ENCODE measurements at regions not wholly inside any gene's neighbourhood (a gene's known extent, or its start where the extent isn't known, plus 50 kb on each side); places are given as distances from the start of the nearest gene placed in this dataset.
"Not testable (repeated sequence)": the region's sequence is repeated elsewhere in the genome, so short reads cannot be mapped to it uniquely, and the experiment has no call there.

DNA sequence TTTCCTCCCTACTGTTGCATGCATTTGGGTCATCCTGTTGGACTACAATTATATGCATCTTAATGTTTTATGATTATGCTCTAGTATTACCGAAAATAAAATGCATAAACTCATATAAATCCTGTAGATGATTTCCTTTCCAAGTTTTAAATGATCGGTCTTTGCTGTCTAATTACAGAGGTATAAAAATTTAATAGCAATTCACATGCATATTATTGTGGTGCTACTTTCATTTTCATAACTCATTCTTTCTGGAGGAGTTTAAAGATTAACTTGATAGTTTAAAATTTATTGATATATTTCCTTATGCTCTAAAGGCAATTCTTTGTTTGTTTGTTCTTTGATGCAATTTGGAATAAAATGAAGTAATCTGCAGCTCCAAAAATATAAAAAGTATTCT is 1475.1 kb downstream of the MAT2B start:
- DNase-seq (ENCODE audit: low spot score), result no peak

DNA sequence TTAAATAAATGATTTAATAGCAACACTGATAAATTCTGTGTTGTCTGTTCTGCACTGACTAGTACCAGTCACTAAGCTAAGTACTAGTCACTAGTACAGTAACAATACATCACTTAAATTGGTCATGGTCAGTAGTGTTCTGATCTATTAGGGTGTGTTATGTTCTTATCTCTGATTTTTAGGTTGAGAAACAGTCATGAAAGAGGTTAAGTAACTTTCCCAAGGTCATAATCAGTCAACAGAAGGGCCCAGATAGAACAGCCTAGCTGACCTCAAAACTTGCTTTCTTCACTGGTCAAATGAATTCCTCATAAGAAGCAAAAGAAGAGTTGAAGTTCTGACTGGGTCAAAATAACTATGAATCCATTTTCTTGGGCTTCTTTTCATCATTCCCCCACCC is 1492.7 kb downstream of the MAT2B start:
- no peak for DNase-seq (ENCODE audit: low spot score)

DNA sequence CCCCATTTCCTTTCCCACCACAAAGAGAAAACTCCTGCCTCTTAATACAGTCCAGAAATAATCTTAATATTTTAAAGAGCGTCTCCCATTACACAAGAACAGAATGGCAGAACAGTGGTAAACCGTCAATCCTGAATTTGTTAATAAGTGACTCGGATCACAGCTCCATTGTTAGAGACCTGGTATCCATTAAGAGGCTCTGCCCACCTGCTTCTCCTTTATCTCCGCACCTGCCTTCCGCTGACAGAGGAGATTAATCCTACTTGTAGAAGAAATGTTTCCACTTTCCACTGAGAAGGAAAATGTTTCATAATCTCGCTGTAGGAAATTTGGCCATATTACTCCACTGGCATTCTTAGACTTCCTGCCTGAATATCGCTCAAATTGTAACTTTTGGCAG is 1493.2 kb downstream of the MAT2B start:
- DNase-seq (ENCODE audit: low spot score), result no peak

DNA sequence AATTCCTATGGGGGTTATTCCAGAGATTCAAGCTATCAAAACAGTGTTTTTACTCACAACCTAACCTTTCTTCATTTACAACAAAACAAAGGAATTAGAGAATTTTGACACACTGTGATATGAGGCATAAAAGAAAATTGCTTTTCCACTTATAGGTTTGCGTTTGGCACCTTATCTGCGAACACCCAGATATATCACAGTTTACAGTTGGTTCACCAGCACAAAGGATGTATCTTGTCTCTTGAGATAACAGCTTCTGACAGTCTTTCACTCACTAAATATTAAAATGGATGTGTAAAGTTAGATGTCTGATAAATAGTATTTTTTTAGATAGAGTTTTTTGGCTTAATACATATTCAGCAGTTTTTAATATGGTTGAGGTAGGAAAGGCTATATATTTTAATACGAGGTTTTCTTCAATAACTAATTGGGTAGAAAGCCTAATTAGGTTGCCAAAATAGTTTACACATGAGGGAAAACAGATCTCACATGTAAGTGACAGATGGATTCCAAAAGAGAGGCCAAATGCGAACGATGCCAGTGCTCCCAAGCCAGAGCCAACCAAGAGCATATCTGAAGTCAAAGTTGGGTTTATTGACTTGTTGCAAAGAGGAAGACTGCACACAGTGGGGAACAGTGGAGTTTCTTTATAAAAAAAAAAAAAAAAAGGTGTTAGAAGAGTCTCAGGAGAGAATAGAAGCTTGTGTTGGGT is 1495.2 kb downstream of the MAT2B start:
- no peak for DNase-seq (ENCODE audit: low spot score)

DNA sequence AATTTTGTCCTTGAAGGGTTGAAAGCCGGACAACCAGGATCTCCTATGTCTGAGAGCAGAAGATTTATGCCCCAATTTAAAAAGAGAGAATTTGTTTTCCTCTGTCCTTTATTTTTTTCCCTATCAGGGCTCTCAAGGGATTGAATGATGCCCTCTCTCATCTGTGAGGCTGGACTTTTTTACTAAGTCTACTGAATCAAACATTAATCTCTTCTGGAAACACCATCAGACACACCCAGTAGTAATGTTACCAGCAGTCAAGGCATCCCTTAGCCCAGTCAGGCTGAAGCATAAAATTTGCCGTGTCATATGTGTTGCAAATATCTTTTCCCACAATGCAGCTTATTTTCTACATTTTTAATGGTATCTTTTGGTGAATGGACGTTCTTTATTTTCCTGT is 1497.9 kb downstream of the MAT2B start:
- DNase-seq (ENCODE audit: low spot score), result no peak

DNA sequence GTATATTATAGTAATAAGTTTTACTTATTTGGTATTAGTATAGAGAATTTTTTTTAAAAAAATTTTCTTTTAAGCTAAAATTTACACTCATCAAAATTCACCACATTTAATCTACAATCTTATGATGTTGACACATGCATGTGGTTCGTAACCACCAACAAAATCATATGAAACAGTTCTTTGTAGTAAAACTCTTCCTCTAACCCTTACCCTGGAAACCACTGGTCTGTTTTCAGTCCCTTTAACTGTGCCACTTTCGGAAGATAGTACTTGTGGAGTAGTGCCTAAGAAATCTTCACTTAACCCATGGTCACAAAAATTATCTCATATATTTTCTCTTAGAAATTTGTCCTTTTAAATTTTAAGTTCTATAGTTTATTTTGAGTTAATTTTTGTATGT is 1498.8 kb downstream of the MAT2B start:
- no peak for DNase-seq (ENCODE audit: low spot score)

DNA sequence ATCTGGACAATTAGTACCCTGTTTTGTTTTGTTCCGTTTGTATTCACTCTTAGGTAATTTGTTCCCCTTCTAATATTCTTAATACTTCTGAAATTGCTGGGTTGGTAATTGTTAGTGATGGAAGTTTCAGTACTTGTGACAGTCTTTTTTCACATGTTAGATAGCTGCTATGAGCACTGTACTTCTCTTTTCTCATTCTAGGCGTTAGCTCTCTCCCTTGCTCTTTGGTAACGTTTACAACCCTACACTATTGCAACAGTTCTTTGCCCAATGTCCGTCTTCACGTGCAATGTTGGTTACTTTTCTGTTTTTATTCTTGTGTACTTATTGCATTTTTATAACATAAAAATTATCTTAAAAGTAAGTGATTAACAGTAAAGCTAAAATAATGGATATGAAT is 1509.0 kb downstream of the MAT2B start:
- no peak for DNase-seq (ENCODE audit: low spot score)

DNA sequence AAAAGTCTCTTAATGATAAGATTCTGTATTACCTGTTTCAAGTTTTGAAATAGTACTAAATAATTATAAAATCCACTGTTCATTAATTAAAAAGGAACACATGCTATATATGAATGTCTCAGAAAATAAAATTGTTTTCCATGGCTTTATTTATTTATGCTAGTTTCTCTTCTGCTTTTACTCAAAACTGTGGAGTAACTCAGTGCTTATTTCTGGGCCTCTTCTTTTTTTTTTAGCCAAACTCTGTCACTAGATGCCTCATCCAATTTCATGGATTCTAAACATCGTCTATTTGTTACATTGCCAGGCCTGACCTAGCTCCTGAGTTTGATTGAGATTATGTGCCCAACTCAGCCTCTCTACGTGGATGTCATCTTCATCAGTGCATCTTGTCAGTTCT is 1509.7 kb downstream of the MAT2B start:
- no peak for DNase-seq (ENCODE audit: low spot score)

DNA sequence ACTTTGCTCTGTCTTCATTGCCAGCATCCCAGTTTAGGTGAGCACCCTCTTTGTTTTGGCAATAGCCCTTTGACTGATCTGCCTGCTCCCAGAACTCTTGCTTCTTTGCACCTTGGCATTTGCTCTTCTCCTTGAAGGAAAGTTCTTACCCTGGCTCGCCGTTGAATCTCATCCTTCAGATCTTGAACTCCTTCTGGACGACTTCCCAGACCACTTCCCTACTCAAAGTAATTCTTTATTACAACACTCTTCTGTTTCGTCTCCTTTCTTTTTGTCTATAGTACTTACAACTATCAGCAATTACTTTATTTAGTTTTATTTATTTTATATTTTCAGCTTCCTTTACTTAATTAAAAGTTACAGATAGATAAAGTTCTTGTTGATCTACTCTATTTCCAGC is 1510.1 kb downstream of the MAT2B start:
- DNase-seq (ENCODE audit: low spot score), result no peak

DNA sequence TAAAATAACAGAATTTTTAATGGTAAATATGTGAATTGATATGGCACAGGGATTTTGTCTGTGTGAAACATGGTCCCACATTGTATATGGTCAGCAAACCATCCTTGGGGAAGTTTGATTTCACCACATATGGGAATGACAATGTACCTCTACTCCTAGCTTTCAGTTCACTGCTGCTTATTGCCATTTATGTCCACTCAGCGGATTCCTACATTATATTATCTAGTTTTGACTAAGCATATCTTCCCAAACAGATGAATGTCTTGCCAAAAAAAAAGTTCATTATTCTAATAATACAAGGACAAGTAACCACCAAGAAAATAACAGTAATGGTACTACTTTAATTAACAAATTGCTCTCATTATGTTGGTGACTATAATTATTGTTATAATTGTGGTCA is 1521.6 kb downstream of the MAT2B start:
- no peak for DNase-seq (ENCODE audit: low spot score)

DNA sequence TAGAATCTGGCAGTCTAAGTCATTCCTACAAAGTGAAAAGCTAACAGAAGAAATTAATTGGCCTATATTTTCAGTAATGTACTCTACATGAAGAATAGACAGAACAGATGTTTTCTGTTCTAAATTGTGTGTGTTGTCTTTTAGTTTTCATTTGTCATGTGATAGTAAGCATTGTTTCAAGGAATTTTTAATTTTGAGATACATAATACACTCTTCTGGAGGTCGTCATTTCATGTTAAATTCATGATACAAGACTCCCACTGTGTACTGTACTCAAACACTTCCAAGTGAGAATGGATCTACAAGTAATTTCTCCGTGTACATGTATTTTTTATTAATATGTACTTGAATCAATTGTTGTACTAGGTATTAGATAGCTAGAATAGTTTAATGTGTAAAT is 1522.9 kb downstream of the MAT2B start:
- no peak for DNase-seq (ENCODE audit: low spot score)

DNA sequence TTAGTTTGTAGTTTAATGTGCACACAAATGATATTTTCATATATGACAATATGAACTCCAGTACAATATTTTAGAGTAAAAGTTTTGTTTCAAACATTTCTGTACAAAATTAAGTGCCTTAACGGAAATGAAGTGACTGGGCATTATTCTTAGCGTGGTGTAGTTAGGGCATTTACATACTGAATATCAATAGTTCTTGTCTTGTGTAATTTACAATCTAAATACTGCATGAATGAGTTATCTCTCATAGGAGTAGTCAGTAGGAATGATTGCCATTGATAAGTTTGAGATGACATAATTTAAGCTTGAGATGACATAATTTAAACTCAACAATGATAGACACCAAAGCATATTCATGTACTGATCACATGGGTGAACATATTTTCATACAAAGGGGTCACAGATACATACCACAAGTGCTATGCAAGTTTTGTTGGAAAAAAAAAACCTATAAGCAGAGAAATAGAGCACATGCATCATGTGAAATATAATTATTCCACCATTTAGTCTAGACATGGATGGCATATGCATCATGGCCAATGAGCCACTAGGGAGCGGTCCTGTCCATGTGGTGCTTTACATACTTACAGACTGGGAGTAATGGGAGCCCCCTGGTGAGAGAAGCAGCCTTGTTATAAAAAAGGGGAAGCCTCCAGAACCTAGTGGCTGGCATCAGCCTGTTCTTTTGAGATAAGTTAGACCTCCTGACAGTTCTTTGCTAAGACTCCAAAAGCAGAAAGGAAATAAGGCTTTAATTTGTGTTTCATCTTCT is 1523.9 kb downstream of the MAT2B start:
- no peak for DNase-seq (ENCODE audit: low spot score)

DNA sequence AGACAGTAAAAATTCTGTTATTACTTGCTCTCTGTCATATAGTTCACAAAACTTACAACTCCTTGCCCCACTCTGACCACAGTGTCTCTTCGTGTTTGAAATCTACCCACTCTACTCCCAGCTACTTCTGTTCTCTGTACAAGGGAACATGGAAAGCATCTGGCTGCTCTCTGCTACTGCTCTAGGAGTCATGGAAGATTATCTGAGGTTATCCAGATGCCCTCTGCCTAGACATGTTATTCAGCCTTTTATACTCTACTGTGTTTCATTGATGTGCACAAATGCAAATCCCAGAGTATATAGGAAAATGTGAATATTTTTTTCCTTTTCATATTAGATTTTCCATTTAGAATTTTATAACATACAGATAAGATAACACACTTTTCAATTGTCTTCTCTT is 1525.6 kb downstream of the MAT2B start:
- no peak for DNase-seq (ENCODE audit: low spot score)

DNA sequence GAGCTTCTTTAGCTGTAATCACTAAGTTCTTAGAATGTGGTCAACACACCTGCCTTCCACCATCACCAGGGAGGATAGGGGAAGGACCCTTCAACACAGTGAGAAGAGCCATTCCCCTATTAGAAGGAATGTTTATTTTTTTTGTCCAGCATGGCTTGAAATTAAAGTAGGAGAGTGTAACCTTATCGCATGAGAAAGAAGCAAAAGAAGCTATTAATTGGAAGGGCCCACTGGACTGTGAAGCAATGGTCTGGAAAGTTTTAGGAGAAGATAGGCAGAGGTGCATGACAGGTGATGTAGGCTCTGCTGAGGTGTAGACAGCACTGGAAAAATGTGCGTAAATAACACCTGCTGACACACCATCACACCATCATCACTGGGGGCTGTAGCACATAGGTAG is 1526.0 kb downstream of the MAT2B start:
- DNase-seq (ENCODE audit: low spot score), result no peak

DNA sequence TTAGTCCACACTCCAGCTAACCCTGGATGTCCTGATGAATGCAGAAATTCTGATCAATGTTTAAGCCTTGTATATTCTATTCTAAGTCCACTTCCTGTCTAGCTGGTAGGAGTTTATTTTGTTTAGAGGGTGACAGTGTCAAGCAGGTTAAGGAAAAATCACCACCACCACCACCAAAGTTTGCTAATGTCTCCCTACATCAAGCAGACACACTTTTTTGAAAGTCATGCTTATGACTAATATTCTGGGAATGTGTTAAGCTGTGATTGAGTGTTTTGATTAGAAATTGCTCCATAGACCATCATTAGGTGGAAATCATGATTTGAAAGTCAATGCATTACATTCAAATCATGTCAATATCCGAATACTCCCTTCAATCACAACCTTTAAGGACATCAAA is 1530.1 kb downstream of the MAT2B start:
- DNase-seq (ENCODE audit: low spot score), result no peak

DNA sequence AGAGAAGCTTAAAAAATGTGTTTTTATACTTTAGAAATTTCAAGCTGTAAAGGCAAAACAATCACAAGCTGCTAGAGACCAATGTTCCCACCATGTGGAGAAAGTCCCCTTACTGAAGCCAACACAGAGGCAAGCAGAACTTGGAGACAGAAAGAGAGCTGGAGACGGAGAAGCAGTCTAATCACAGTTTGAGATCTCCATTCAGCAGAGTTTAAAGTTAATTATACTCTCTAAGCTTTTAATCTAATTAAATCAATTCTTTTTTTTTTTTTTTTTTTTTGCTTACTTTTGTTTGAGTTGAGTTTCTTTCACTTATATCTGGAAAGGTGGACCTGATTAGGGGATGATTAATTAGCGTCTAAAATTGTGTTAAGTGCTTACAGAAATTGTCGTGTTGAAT is 1534.3 kb downstream of the MAT2B start:
- DNase-seq (ENCODE audit: low spot score), result no peak

DNA sequence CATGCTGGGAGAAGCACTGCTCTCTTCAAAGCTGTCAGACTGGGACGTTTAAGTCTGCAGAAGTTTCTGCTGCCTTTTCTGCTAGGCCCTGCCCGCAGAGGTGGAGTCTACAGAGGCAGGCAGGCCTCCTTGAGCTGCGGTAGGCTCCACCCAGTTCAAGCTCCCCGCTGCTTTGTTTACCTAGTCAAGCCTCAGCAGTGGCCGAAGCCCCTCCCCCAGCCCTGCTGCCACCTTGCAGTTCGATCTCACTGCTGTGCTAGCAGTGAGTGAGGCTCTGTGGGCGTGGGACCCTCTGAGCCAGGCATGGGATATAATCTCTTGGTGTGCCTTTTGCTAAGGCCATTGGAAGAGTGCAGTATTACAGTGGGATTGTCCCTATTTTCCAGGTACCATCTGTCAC is 1540.5 kb downstream of the MAT2B start:
- not testable (repeated sequence) for DNase-seq (ENCODE audit: low spot score)

DNA sequence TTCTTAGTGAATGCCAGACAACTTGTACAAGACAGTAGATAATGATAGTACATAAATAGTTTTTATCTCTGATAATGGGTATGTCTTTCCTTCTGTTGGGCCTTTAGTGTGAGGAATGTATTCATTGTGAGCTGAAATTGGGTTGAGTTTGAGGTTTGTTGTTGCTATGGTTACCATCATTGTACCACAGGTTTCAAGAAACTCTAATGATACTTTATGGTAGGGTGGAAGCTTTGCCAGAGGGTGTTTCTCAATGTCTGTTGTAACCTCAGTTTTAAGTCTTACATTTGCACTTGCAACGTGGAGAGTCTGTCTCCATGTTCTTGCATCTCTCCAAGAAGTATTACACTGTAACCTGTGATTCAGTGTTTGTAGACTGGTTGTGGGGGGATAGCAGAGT is 1550.1 kb downstream of the MAT2B start:
- no peak for DNase-seq (ENCODE audit: low spot score)

DNA sequence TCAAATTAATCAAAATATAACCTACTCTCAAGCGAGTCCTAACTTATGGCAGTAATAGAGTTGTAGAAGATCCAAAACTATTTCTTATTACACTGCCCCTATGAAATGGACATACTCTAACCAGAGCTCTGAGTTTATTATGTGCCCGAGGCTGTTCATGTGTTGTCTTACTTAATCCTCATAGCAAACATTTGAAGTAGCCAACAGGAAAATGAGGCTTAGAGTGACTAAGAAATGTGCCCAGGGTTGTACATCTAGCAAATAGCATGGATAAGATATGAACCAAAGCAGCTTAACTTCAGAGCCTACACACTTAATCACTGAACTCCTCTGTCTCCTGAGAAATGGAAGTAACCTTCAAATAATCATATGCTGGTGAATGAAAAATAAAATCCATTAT is 1551.7 kb downstream of the MAT2B start:
- no peak for DNase-seq (ENCODE audit: low spot score)

DNA sequence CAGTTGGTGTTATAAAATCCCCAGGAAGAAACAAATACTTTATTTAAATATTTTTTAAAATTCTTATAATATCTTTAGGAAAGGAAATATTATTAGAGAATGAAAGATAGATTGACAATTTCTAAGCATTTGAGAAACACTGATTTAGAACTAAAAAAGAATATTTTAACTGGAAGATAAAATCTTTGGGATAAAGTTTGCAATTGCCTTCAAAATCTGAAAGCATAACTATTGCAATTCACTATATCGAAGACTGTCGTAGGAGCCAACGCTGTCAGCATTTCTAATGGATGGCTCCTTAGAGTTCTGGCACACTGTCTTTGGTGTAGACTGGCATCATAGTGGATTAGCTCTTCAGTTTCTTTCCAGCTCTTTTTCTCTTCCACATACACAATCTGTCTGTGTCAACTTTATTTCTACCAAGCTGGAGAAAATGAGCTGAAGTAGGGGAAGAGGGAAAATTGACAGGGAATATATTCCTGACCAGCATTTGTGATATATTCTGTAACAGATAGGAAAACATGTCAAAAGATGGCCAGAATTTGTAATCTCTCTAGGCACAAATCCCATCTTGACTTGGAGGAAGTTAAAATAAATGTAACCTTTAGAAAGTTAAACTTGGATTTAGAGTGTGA is 1561.4 kb downstream of the MAT2B start:
- no peak for DNase-seq (ENCODE audit: low spot score)

DNA sequence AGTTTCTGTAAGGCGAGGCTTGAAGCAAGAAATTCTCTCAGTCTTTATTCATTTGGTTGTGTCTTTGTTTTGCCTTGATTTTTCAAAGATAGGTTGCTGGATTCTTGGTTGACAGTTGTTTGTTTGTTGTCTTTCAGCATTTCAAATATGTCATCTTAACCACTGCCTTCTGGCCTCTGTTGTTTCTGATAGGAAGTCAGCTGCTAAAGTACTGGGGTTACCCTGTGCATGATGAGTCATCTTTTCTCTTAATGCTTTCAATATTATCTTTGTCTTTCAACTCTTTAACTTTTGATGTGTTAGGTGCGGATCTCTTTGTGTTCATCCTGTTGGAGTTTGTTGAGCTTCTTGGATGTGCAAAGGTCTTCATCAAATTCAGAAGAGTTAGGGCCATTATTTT is 1571.3 kb downstream of the MAT2B start:
- no peak for DNase-seq (ENCODE audit: low spot score)

DNA sequence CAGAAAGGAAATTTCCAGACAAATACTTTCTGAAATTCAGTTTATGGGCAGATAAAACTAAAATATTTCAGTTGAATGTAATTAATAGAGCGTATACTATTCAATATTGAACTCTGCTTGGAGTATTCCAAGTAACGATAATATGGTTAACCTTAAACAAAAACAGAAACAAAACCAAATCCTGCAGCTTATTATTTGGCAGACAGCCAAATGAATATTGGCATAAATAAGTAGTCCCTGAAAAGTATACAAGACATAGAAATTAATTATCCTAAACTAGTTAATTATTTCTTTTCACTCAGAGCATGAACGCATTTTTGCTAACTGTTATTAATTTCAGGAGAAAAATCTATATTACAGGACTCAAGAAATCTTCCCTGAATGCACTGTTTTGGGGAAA is 1574.0 kb downstream of the MAT2B start:
- DNase-seq (ENCODE audit: low spot score), result no peak

DNA sequence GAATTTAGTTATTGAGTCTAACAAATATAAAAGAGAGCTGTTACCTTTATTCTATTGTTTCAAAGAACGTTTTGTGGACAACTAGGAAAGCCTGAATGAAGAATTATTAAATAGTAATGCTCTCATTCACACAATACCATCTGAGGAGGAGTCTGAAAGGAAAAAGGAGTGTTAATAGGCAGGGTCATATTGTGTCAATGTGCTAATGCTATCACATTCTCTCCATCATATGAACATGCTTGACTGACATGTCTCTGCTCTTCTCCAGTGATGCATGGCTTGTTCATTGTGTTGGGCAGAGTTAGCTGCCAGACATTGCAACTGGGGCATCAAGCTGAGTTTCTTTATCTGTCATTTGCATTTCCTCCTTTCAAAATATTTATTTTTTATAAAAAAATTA is 1578.0 kb downstream of the MAT2B start:
- no peak for DNase-seq (ENCODE audit: low spot score)

DNA sequence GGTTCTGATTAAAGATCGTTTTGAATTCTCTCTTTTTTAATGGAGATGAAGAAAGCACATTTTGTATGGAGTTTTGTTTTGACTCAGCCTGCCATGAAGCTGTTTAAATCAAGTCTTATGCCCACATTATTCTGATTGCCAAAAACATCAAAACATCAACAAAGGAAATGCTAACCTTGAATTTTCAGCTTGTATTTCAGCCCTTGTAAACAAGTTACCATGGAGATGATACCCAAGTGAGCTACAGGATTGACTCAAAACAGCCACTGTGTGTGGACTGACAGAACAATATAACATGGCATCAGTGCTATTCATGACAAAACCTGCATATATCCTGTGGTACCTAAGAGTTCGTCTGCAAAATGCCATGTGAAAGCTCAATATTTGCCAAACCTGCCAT is 1581.0 kb downstream of the MAT2B start:
- DNase-seq (ENCODE audit: low spot score), result no peak

Measured in hepatic stellate cell (primary cell).